KMS-11 (cell line): ENCODE measurements at regions not wholly inside any gene's neighbourhood (a gene's known extent, or its start where the extent isn't known, plus 50 kb on each side); places are given as distances from the start of the nearest gene placed in this dataset.

Source experiments
- H2AFZ ChIP-seq: fragments of 200-600 bp; sonication (generic); 2 replicates; pipeline ENCODE4 v1.6.1; 2016; ENCODE audit warnings: antibody characterized with exemption, mixed run types, low read depth
- H3K27ac ChIP-seq: fragments of 200-600 bp; sonication (generic); 2 replicates; pipeline ENCODE4 v1.6.1; 2016; ENCODE audit warnings: mild to moderate bottlenecking, mixed run types
- H3K27me3 ChIP-seq: fragments of 200-600 bp; sonication (generic); 2 replicates; pipeline ENCODE4 v1.6.1; 2017; ENCODE audit warnings: mild to moderate bottlenecking, low read depth, mixed run types, moderate library complexity; ENCODE audit not compliant: insufficient read depth
- H3K36me3 ChIP-seq: fragments of 200-600 bp; sonication (generic); 2 replicates; pipeline ENCODE4 v1.6.1; 2017; ENCODE audit warnings: mild to moderate bottlenecking, mixed run types; ENCODE audit not compliant: insufficient read depth
- H3K4me1 ChIP-seq: fragments of 200-600 bp; sonication (generic); 2 replicates; pipeline ENCODE4 v1.6.1; 2016; ENCODE audit warnings: mild to moderate bottlenecking, low read depth, mixed run types; ENCODE audit not compliant: poor library complexity, severe bottlenecking
- H3K4me2 ChIP-seq: fragments of 200-600 bp; sonication (generic); 2 replicates; pipeline ENCODE4 v1.7.0; 2016; ENCODE audit warnings: mild to moderate bottlenecking, mixed run types
- H3K4me3 ChIP-seq: fragments of 200-600 bp; sonication (generic); IDR thresholded peaks from 2 replicates; pipeline ENCODE4 v1.6.1; 2017; ENCODE audit warnings: low read depth, low read length, mixed read lengths; ENCODE audit not compliant: insufficient read depth
- H3K79me2 ChIP-seq: fragments of 200-600 bp; sonication (generic); 2 replicates; pipeline ENCODE4 v1.6.1; 2016; ENCODE audit warnings: low read depth, mixed run types; ENCODE audit not compliant: insufficient read depth
- H3K9ac ChIP-seq: fragments of 200-600 bp; sonication (generic); 2 replicates; pipeline ENCODE4 v1.6.1; 2016; ENCODE audit warnings: mild to moderate bottlenecking, mixed run types
- H4K20me1 ChIP-seq: fragments of 200-600 bp; sonication (generic); 2 replicates; pipeline ENCODE4 v1.6.1; 2016; ENCODE audit warnings: mild to moderate bottlenecking, mixed run types; ENCODE audit not compliant: insufficient read depth
- CTCF ChIP-seq: fragments of 200-600 bp; sonication (generic); conservative IDR thresholded peaks from 2 replicates; pipeline ENCODE4 v1.6.1; 2017; ENCODE audit warnings: low read depth, mild to moderate bottlenecking, antibody characterized with exemption, low read length, moderate library complexity, mixed read lengths

- Histone ChIP-seq H3K4me2 (no peak overlapping the region), H4K20me1 (no peaks in the 10 kb centered on the region), H3K36me3 (no peaks in the 10 kb centered on the region), H3K9ac (no peak overlapping the region), H3K79me2 (no peaks in the 10 kb centered on the region), H3K27ac (no peak overlapping the region), H3K4me3 (no peak overlapping the region), H3K27me3 (no peaks in the 10 kb centered on the region), H2AFZ (no peak overlapping the region), H3K4me1 (no peaks in the 10 kb centered on the region)
- TF ChIP-seq CTCF: no peak
Measured at GRCh38 chr2:180291552-180292421, 284.7 kb upstream of the CWC22 start.

GRCh38 chr2:180291060-180291459, 284.0 kb upstream of the CWC22 start:
- no peak overlapping the region for H3K9ac ChIP-seq
- H3K27me3 ChIP-seq: no peaks in the 10 kb centered on the region
- H3K79me2 ChIP-seq: no peaks in the 10 kb centered on the region
- TF ChIP-seq CTCF: no peak
- no peak overlapping the region for H3K4me3 ChIP-seq
- no peaks in the 10 kb centered on the region for H3K4me1 ChIP-seq
- H3K36me3 ChIP-seq: no peaks in the 10 kb centered on the region
- no peak overlapping the region for H3K27ac ChIP-seq
- H4K20me1 ChIP-seq: no peaks in the 10 kb centered on the region
- H2AFZ ChIP-seq: no peak overlapping the region
- H3K4me2 ChIP-seq: no peak overlapping the region

- Histone ChIP-seq H3K36me3 (no peaks in the 10 kb centered on the region), H3K4me3 (no peak overlapping the region), H3K27ac (no peak overlapping the region), H3K4me2 (no peak overlapping the region), H3K79me2 (no peaks in the 10 kb centered on the region), H3K9ac (no peak overlapping the region), H3K27me3 (no peaks in the 10 kb centered on the region), H2AFZ (no peak overlapping the region), H3K4me1 (no peaks in the 10 kb centered on the region), H4K20me1 (no peaks in the 10 kb centered on the region)
- TF ChIP-seq CTCF: no peak
Measured at GRCh38 chr2:180289627-180290026, 282.5 kb upstream of the CWC22 start.

- no peak for TF ChIP-seq CTCF
- no peak overlapping the region for H3K4me3 ChIP-seq
- no peaks in the 10 kb centered on the region for H3K79me2 ChIP-seq
- no peaks in the 10 kb centered on the region for H3K4me1 ChIP-seq
- H3K27me3 ChIP-seq: no peaks in the 10 kb centered on the region
- H3K9ac ChIP-seq: no peak overlapping the region
- no peak overlapping the region for H3K27ac ChIP-seq
- no peaks in the 10 kb centered on the region for H3K36me3 ChIP-seq
- no peak overlapping the region for H3K4me2 ChIP-seq
- no peak overlapping the region for H2AFZ ChIP-seq
- H4K20me1 ChIP-seq: no peaks in the 10 kb centered on the region
Measured at GRCh38 chr2:180279581-180279980, 272.5 kb upstream of the CWC22 start.
